Activated B cell treated with CpG ODN at 0.5 μM for 24 hours (primary cell): ENCODE measurements at regions not wholly inside any gene's neighbourhood (a gene's known extent, or its start where the extent isn't known, plus 50 kb on each side); places are given as distances from the start of the nearest gene placed in this dataset.

ENCODE experiments used
- ATAC-seq: fragments of 200-7000 bp; cut with Tn5 transposase; one replicate; pipeline ENCODE4 v1.10.0; 2021; ENCODE audit warnings: low read depth, mild to moderate bottlenecking, moderate library complexity
- CTCF ChIA-PET: fragments of 350-600 bp; sonication (Branson Sonifier 250); formaldehyde crosslinking; loops from one replicate; lab custom pipeline; 2021; ENCODE audit warnings: antibody characterized with exemption; lab: Charles Lee
- POLR2A ChIA-PET: fragments of 350-600 bp; sonication (Branson Sonifier 250); formaldehyde crosslinking; loops from one replicate; lab custom pipeline; 2021; ENCODE audit warnings: antibody characterized with exemption; lab: Charles Lee
- DNase-seq: peaks from one replicate; pipeline ENCODE4 v3.0.0; 2022
- H3K27ac Mint-ChIP-seq: one replicate; pipeline ENCODE4 v1.8.0; 2020; ENCODE audit warnings: mixed read lengths
- H3K27me3 Mint-ChIP-seq: one replicate; pipeline ENCODE4 v1.8.0; 2021; ENCODE audit warnings: mixed read lengths
- H3K36me3 Mint-ChIP-seq: one replicate; pipeline ENCODE4 v1.8.0; 2021; ENCODE audit warnings: low read depth, mixed read lengths
- H3K4me1 Mint-ChIP-seq: one replicate; pipeline ENCODE4 v1.8.0; 2021; ENCODE audit warnings: mixed read lengths
- H3K4me3 Mint-ChIP-seq: one replicate; pipeline ENCODE4 v1.8.0; 2020; ENCODE audit warnings: mild to moderate bottlenecking, mixed read lengths
- H3K9me3 Mint-ChIP-seq: one replicate; pipeline ENCODE4 v1.8.0; 2020; ENCODE audit warnings: mixed read lengths
- CTCF ChIP-seq: fragments of 200-600 bp; IDR thresholded peaks from one replicate; pipeline ENCODE4 v1.8.0; 2022; ENCODE audit warnings: antibody characterized with exemption, mild to moderate bottlenecking
- intact Hi-C: fragments of 100-400 bp; cut with micrococcal nuclease; formaldehyde crosslinking; loops from one replicate; pipeline ENCODE4 v1.15.1; 2024

- Mint-ChIP-seq H3K9me3 (no peaks in the 10 kb centered on the region), H3K36me3 (no peaks in the 10 kb centered on the region)
- intact Hi-C loops: no loop called here
Observed at GRCh38 chr22:49525360-49525759, 302.3 kb downstream of the BRD1 start.

GRCh38 chr22:49524362-49524761 lies 303.3 kb downstream of the BRD1 start:
- ChIA-PET CTCF (no interaction called here), POLR2A (no interaction called here)
- ATAC-seq (no peak), DNase-seq (no peak)
- H3K27me3 Mint-ChIP-seq: no peaks in the 10 kb centered on the region
- intact Hi-C loops: no loop called here
- no peaks in the 10 kb centered on the region for H3K4me1 Mint-ChIP-seq
- H3K9me3 Mint-ChIP-seq: no peaks in the 10 kb centered on the region
- TF ChIP-seq CTCF: no peak
- H3K36me3 Mint-ChIP-seq: no peaks in the 10 kb centered on the region
- H3K27ac Mint-ChIP-seq: no peak overlapping the region
- no peak overlapping the region for H3K4me3 Mint-ChIP-seq

More at GRCh38 chr22:49525360-49525759, 302.3 kb downstream of the BRD1 start:
- ChIA-PET CTCF (no interaction called here), POLR2A (no interaction called here)
- no peaks in the 10 kb centered on the region for H3K4me1 Mint-ChIP-seq
- TF ChIP-seq CTCF: no peak
- no peaks in the 10 kb centered on the region for H3K27me3 Mint-ChIP-seq
- DNase-seq (no peak), ATAC-seq (no peak)
- no peak overlapping the region for H3K4me3 Mint-ChIP-seq
- H3K27ac Mint-ChIP-seq: no peak overlapping the region

GRCh38 chr22:49523374-49524008 lies 304.2 kb downstream of the BRD1 start:
- TF ChIP-seq CTCF: no peak
- CTCF ChIA-PET: no interaction called here
- POLR2A ChIA-PET: no interaction called here
- Mint-ChIP-seq H3K4me3 (no peak overlapping the region), H3K9me3 (no peaks in the 10 kb centered on the region), H3K36me3 (no peaks in the 10 kb centered on the region), H3K27ac (no peak overlapping the region), H3K27me3 (no peaks in the 10 kb centered on the region), H3K4me1 (no peaks in the 10 kb centered on the region)
- ATAC-seq (no peak), DNase-seq (no peak)
- intact Hi-C loops: no loop called here

GRCh38 chr22:49522582-49523373 lies 304.9 kb downstream of the BRD1 start:
- POLR2A ChIA-PET: no interaction called here
- ATAC-seq: no peak
- Mint-ChIP-seq H3K27ac (no peak overlapping the region), H3K9me3 (no peaks in the 10 kb centered on the region), H3K36me3 (no peaks in the 10 kb centered on the region), H3K4me1 (no peaks in the 10 kb centered on the region), H3K4me3 (no peak overlapping the region), H3K27me3 (no peaks in the 10 kb centered on the region)
- intact Hi-C loops: no loop called here
- no peak for DNase-seq
- CTCF ChIA-PET: no interaction called here
- no peak for TF ChIP-seq CTCF

GRCh38 chr22:49521787-49522224 lies 305.9 kb downstream of the BRD1 start:
- Mint-ChIP-seq H3K4me1 (no peaks in the 10 kb centered on the region), H3K27me3 (no peaks in the 10 kb centered on the region), H3K27ac (no peak overlapping the region), H3K4me3 (no peak overlapping the region), H3K9me3 (no peaks in the 10 kb centered on the region), H3K36me3 (no peaks in the 10 kb centered on the region)
- no peak for TF ChIP-seq CTCF
- intact Hi-C loops: no loop called here
- no peak for ATAC-seq
- DNase-seq: no peak
- CTCF ChIA-PET: no interaction called here
- POLR2A ChIA-PET: no interaction called here
